NCI-H2081 treated with DMSO at 0.1 percent for 48 hours (cell line): ENCODE measurements at regions not wholly inside any gene's neighbourhood (a gene's known extent, or its start where the extent isn't known, plus 50 kb on each side); places are given as distances from the start of the nearest gene placed in this dataset.
"Not testable (repeated sequence)": the region's sequence is repeated elsewhere in the genome, so short reads cannot be mapped to it uniquely, and the experiment has no call there.

Experiments
- DNase-seq: peaks from one replicate; lab custom pipeline; 2025; lab: John Stamatoyannopoulos, UW

GRCh38 chr1:117314951-117315350 is 52.3 kb upstream of the MAN1A2 start:
- not testable (repeated sequence) for DNase-seq

DNA sequence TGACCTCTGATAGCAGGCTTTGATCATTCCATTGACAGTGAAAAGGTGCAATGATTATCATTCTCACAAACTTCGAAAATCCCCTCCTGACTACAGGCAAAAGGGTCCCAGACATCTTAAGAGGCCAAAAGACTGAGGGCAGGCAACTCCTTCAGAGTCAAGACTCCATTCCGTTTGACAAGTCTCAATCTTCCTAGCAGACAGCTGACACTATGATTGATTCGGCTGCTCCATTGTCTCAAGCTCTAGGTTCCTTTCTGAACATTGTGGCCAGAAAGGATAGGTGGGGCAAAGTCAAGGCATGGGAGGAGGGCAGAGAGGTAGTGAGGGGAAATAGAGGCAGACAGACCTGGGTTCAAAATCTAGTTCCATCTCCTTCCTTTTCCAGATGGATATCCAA is 53.7 kb upstream of the MAN1A2 start:
- DNase-seq, result no peak

GRCh38 chr1:117312453-117313138 is 54.7 kb upstream of the MAN1A2 start:
- DNase-seq, result no peak

DNA sequence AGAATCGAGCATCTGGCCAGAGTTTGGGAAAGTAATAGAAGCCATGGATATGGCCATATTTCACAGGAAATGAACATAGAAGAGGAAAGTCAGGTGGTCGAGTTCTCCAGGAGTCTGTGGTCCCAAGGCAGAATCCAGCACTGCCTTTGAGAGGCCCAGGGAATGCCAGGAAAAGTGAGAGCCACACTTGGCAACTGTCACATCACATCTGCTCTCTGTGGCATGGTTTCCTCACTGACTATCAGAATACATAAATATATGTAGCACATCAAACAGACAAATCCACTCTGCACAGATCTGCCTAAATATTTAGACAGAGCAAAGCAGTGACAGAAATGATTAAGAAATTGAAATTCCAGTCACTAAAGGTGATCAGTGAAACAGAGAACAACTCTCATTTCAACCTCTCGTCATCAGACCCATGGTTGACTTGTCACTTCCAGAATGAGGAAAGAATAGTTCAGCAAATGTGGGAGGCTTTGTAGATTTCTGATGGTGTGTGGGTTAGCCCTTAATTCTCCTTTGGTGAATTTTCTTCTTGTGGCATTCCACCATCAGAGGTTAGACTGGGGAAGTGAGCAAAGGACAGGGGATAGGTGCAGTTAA is 58.8 kb upstream of the MAN1A2 start:
- DNase-seq, result no peak

- DNase-seq, result no peak
Measured at GRCh38 chr1:117301901-117302300, 65.3 kb upstream of the MAN1A2 start.

DNA sequence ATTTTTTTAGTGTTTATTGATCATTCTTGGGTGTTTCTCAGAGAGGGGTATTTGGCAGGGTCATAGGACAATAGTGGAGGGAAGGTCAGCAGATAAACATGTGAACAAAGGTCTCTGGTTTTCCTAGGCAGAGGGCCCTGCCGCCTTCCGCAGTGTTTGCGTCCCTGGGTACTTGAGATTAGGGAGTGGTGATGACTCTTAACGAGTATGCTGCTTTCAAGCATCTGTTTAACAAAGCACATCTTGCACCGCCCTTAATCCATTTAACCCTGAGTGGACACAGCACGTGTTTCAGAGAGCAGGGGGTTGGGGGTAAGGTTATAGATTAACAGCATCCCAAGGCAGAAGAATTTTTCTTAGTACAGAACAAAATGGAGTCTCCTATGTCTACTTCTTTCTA is 67.1 kb upstream of the MAN1A2 start:
- not testable (repeated sequence) for DNase-seq

DNA sequence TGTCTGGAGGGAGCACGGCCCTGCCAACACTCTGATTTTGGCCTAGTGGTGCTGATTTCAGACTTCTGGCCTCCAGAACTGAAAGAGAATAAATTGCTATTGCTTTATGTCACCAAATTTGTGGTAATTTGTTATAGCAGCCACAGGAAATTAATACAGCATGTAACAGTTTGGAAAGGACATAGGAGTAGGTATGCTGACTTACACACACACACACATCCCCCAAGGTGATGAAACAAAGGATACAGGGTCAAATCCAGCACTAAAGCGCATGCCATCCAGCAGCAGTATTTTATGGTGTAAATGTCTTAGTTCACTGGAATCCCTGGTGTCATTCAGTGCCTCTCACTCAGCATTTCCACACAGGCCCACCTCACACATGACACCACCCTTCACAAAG is 72.2 kb upstream of the MAN1A2 start:
- DNase-seq, result no peak

GRCh38 chr1:117290890-117291289 is 76.4 kb upstream of the MAN1A2 start:
- DNase-seq, result no peak

GRCh38 chr1:117289316-117289870 is 77.9 kb upstream of the MAN1A2 start:
- DNase-seq, result no peak

DNA sequence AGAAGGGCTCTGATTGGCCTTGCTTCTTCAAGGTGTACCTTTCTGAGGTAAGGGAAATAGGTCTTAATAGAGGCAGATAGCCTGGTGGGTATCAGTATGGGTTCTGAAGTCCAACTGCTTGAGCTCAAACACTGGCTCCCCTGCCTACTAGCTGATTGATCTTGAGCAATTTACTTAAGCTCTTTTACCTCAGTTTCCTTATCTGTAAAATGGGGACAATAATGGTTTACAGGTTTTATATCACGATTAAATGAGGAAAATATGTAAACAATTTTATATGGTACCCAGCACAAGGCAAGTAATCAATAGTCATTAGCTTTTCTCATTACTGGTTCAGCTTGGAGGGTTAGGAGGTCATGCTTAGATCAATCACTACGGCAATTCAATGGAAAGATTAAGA is 75.8 kb upstream of the VTCN1 start:
- DNase-seq, result no peak

DNA sequence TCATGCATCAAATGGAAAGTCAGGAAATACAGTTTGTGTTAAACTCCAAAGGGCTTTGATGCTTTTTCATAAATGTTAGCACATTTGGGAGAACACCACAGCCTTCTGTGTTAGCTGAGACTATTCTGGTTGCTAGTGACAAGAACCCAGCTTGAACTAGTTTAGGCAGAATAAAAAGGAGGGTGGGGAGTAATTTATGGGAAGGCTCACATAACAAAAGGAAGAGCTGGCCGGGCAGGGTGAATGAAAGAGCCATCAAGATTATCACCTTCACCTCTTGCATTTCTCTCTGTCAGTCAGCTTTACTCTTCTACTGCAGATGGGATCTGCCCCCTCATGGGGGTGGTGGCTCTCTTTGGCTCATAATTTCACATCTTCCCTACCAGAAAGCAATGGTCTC is 75.4 kb upstream of the VTCN1 start:
- no peak for DNase-seq

- DNase-seq, result peak; percentile 60
Measured at GRCh38 chr1:117284399-117285215, 73.9 kb upstream of the VTCN1 start.

DNA sequence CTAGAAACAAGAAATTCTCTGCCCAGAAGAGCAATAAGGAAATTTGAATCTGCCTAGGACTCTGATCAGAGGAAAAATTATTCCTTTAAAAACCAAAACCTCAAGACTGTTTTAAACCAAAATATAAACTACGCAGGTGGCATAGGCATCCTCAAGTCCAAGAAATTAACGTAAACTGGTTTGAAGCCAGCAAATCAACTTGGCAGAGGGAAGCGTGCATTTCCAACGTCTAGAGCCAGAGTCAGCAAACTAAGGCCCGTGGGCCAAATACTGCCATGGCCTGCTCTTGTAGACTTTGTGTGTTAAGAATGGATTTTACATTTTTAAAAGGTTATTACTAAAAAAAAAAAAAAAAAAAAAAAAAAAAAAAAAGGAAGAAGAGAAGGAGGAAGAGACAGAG is 67.8 kb upstream of the VTCN1 start:
- DNase-seq, result no peak

DNA sequence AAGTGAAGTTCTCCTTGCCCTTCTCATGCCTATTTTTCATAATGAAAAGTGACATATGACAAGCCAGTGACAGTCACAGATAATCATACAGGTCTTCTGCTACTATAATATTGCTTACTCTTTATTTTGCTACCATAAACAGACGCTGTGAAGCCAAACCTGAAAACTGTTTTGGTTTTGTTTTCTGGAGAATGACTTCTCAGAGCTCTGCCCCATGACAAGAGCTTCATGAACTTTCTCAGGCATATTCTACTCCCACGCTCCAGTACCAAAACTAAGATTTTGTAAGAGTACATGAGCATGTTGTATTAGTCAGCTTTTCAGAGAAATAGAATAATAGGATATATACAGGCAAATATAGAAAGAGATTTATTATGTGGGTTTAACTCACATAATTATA is 64.3 kb upstream of the VTCN1 start:
- no peak for DNase-seq

DNA sequence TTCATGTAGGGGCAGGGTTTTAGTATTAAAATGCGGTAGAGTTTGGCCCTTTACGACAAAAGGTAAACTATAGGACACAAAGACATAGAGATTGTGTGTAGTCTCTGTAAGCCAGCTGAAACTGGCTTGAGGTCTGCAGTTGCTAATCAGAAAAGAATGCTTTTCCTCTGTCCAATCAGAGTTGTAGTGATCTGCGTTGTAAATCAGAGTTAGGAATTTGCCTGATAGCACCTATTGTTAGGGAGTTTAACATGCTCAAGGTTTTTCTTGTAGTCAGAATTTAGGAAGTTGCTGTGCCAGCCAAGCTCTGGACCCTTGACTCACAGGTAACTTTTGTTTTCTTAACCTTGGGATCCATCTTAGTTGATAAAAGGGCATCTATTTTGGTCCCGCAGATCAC is 61.2 kb upstream of the VTCN1 start:
- no peak for DNase-seq

DNA sequence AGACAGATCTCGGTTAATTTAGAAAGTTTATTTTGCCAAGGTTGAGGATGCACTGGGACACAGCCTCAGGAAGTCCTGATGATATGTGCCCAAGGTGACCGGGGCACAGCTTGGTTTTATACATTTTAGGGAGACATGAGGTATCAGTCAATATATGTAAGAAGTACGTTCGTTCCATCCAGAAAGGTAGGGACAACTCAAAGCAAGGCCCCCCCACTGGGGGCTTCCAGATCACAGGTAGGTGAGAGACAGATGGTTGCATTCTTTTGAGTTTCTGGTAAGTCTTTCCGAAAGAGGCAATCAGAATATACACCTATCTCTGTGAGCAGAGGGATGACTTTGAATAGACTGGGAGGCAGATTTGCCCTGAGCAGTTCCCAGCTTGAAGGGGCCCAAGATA is 60.4 kb upstream of the VTCN1 start:
- DNase-seq, result no peak

- DNase-seq, result no peak
Measured at GRCh38 chr1:117270679-117271078, 60.0 kb upstream of the VTCN1 start.

DNA sequence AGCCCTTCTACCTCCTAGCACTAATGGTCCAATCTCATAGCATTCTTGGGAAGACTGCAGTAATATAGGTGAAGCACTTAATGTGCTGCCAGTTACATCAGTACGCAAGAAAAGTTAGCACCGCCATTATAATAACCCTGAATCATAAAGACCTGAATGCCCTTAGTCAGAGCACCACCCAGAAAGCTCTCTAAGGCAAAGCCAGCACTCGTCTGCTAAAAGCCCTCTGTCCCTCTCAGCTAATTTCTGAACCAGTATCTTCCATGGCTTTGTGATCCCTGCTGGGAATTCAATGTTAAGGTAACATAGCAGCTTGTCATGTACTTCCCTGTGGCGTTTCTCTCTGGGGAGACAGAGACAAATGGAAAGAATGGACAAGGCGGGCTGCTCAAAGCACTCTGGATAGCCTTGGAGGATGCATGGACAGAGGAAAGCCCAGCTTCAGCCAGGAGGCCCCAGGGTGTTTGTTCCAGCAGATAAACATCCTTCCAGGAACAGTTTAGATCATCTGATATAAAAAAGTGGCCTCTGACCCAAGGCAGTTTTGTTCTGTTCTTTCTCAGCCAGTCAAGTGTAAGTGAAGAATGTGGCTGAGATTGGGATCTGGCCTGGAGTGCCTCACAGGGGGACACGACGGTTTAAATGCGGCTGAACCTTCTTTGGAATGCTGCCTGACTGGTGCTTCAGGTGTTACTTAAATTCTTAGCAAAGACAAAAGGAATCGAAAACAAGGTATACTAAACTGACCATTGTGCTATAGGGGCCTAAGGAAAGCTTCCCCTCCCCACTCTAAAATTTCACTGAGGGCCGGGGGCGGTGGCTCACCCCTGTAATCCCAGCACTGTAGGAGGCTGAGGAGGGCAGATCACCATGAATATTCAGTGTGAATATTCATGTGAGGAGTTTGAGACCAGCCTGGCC is 58.1 kb upstream of the VTCN1 start:
- no peak for DNase-seq

GRCh38 chr1:117267232-117267774 is 56.6 kb upstream of the VTCN1 start:
- DNase-seq, result no peak

GRCh38 chr1:117262976-117263375 is 52.2 kb upstream of the VTCN1 start:
- no peak for DNase-seq

GRCh38 chr1:117261424-117261785 is 50.7 kb upstream of the VTCN1 start:
- DNase-seq, result no peak
